Ascending aorta (tissue), 2 donors: ENCODE measurements at regions not wholly inside any gene's neighbourhood (a gene's known extent, or its start where the extent isn't known, plus 50 kb on each side); places are given as distances from the start of the nearest gene placed in this dataset.

ENCODE experiments used
- DNase-seq, 2 donors: peaks; one replicate each; pipeline ENCODE4 v3.0.0-alpha.2; 2019; ENCODE audit warnings: low spot score in 2 of 2
- H3K27ac ChIP-seq, 2 donors: fragments of 200-600 bp; sonication (generic); one replicate each; pipeline ENCODE4 v1.5.1; 2016 to 2017; ENCODE audit warnings: mild to moderate bottlenecking in 1 of 2
- H3K27me3 ChIP-seq: fragments of 200-600 bp; sonication (generic); one replicate; pipeline ENCODE4 v1.5.1; 2017
- H3K36me3 ChIP-seq, 2 donors: fragments of 200-600 bp; sonication (generic); one replicate each; pipeline ENCODE4 v1.5.1; 2016
- H3K4me1 ChIP-seq, 2 donors: fragments of 200-600 bp; sonication (generic); one replicate each; pipeline ENCODE4 v1.5.1; 2016 to 2017; ENCODE audit warnings: mild to moderate bottlenecking in 1 of 2
- H3K4me3 ChIP-seq, 2 donors: fragments of 200-600 bp; sonication (generic); one replicate each; pipeline ENCODE4 v1.5.1; 2016 to 2017; ENCODE audit warnings: mild to moderate bottlenecking in 1 of 2
- H3K9me3 ChIP-seq, 2 donors: fragments of 200-600 bp; sonication (generic); one replicate each; pipeline ENCODE4 v1.5.1; 2016
- intact Hi-C: fragments of 100-400 bp; cut with DNase I; formaldehyde crosslinking; loops from one replicate; pipeline ENCODE4 v1.15.1; 2023
- TF ChIP-seq, protein P1 (sequence below), 3 experiments: fragments of 200-600 bp in 2 of 3; fragments of 450-650 bp in 1 of 3; sonication (generic) in 2 of 3; IDR thresholded peaks; one replicate each; pipeline ENCODE4 v1.5.1; 2016 to 2019; ENCODE audit warnings: antibody characterized with exemption in 3 of 3, mild to moderate bottlenecking in 1 of 3, moderate library complexity in 1 of 3

GRCh38 chr2:136310797-136311603 is 193.1 kb upstream of the CXCR4 start:
- Histone ChIP-seq H3K27me3 (no peaks in the 10 kb centered on the region), H3K4me3 (no peak overlapping the region), H3K9me3 (no peaks in the 10 kb centered on the region), H3K36me3 (no peaks in the 10 kb centered on the region), H3K4me1 (no peaks in the 10 kb centered on the region), H3K27ac (no peak overlapping the region)
- intact Hi-C loops: no loop called here
- no peak for DNase-seq
- TF ChIP-seq, protein P1, sequence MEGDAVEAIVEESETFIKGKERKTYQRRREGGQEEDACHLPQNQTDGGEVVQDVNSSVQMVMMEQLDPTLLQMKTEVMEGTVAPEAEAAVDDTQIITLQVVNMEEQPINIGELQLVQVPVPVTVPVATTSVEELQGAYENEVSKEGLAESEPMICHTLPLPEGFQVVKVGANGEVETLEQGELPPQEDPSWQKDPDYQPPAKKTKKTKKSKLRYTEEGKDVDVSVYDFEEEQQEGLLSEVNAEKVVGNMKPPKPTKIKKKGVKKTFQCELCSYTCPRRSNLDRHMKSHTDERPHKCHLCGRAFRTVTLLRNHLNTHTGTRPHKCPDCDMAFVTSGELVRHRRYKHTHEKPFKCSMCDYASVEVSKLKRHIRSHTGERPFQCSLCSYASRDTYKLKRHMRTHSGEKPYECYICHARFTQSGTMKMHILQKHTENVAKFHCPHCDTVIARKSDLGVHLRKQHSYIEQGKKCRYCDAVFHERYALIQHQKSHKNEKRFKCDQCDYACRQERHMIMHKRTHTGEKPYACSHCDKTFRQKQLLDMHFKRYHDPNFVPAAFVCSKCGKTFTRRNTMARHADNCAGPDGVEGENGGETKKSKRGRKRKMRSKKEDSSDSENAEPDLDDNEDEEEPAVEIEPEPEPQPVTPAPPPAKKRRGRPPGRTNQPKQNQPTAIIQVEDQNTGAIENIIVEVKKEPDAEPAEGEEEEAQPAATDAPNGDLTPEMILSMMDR (IDR thresholded peaks at IDR 0.05): no peak

GRCh38 chr2:136310005-136310495 is 192.1 kb upstream of the CXCR4 start:
- H3K4me1 ChIP-seq: no peaks in the 10 kb centered on the region
- H3K36me3 ChIP-seq: no peaks in the 10 kb centered on the region
- H3K27me3 ChIP-seq: no peaks in the 10 kb centered on the region
- intact Hi-C loops: no loop called here
- DNase-seq: no peak
- TF ChIP-seq, protein P1 (IDR thresholded peaks at IDR 0.05): no peak
- H3K27ac ChIP-seq: no peak overlapping the region
- H3K4me3 ChIP-seq: no peak overlapping the region
- H3K9me3 ChIP-seq: no peaks in the 10 kb centered on the region

- H3K27me3 ChIP-seq: no peaks in the 10 kb centered on the region
- intact Hi-C loops: no loop called here
Measured at GRCh38 chr2:136308611-136309010, 190.7 kb upstream of the CXCR4 start.

DNA sequence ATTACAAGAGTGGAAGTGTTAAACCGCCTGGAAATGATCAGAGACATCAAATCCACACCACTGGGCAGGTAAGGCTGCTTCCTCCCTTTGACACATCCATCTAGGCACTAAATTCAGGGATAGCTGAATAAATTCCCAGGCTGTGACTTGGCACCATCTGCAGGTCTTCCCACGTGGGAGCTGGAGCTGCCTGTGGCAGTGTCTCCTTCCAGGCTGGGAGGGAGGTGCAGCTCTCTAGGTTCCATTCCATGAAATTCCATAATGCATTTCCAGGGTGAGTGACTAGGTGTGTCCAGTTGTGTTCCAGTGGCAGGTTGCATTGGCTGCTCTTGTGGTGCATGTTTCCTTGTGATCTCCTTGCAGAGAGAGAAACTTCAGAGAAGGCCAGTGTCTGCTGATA is 188.9 kb upstream of the CXCR4 start:
- no peak overlapping the region for H3K4me3 ChIP-seq
- TF ChIP-seq, protein P1 (IDR thresholded peaks at IDR 0.05): no peak
- intact Hi-C loops: no loop called here
- no peaks in the 10 kb centered on the region for H3K27me3 ChIP-seq
- H3K9me3 ChIP-seq: no peaks in the 10 kb centered on the region
- no peak overlapping the region for H3K27ac ChIP-seq
- no peaks in the 10 kb centered on the region for H3K4me1 ChIP-seq
- DNase-seq: no peak
- no peaks in the 10 kb centered on the region for H3K36me3 ChIP-seq

More at GRCh38 chr2:136308611-136309010, 190.7 kb upstream of the CXCR4 start:
- no peak overlapping the region for H3K27ac ChIP-seq
- H3K36me3 ChIP-seq: no peaks in the 10 kb centered on the region
- TF ChIP-seq, protein P1 (IDR thresholded peaks at IDR 0.05): no peak
- H3K4me1 ChIP-seq: no peaks in the 10 kb centered on the region
- no peaks in the 10 kb centered on the region for H3K9me3 ChIP-seq
- no peak overlapping the region for H3K4me3 ChIP-seq
- no peak for DNase-seq

GRCh38 chr2:136305517-136306192 is 187.7 kb upstream of the CXCR4 start:
- no peaks in the 10 kb centered on the region for H3K4me1 ChIP-seq
- no peaks in the 10 kb centered on the region for H3K27me3 ChIP-seq
- H3K9me3 ChIP-seq: no peaks in the 10 kb centered on the region
- intact Hi-C loops: no loop called here
- no peak for DNase-seq
- no peak overlapping the region for H3K4me3 ChIP-seq
- no peak overlapping the region for H3K27ac ChIP-seq
- TF ChIP-seq, protein P1 (IDR thresholded peaks at IDR 0.05): no peak
- H3K36me3 ChIP-seq: no peaks in the 10 kb centered on the region
